ENCODE measurements at regions not wholly inside any gene's neighbourhood (a gene's known extent, or its start where the extent isn't known, plus 50 kb on each side); places are given as distances from the start of the nearest gene placed in this dataset.

GRCh38 chr5:99072846-99073245 lies 144.0 kb upstream of the CHD1 start:
- TF ChIP-seq CTCF (IDR thresholded peaks at IDR 0.05; ENCODE audit: low read depth, low read length), result no peak
- H3K4me3 ChIP-seq (replicated peaks in 1 of 2; ENCODE audit: low read depth in 2 of 2, low read length in 2 of 2), result no peak overlapping the region
- DNase-seq (ENCODE audit: low read depth in 2 of 2), result no peak

- DNase-seq (ENCODE audit: low read depth in 2 of 2), result no peak
- H3K4me3 ChIP-seq (replicated peaks in 1 of 2; ENCODE audit: low read depth in 2 of 2, low read length in 2 of 2), result no peak overlapping the region
- no peak for TF ChIP-seq CTCF (IDR thresholded peaks at IDR 0.05; ENCODE audit: low read depth, low read length)
Measured at GRCh38 chr5:99070822-99071221, 142.0 kb upstream of the CHD1 start.

- no peak overlapping the region for H3K4me3 ChIP-seq (replicated peaks in 1 of 2; ENCODE audit: low read depth in 2 of 2, low read length in 2 of 2)
- no peak for DNase-seq (ENCODE audit: low read depth in 2 of 2)
- TF ChIP-seq CTCF (IDR thresholded peaks at IDR 0.05; ENCODE audit: low read depth, low read length), result no peak
Measured at GRCh38 chr5:99070362-99070761, 141.6 kb upstream of the CHD1 start.

GRCh38 chr5:99068944-99069650 lies 140.3 kb upstream of the CHD1 start:
- TF ChIP-seq CTCF (IDR thresholded peaks at IDR 0.05; ENCODE audit: low read depth, low read length), result no peak
- no peak for DNase-seq (ENCODE audit: low read depth in 2 of 2)
- H3K4me3 ChIP-seq (replicated peaks in 1 of 2; ENCODE audit: low read depth in 2 of 2, low read length in 2 of 2), result no peak overlapping the region

- no peak overlapping the region for H3K4me3 ChIP-seq (replicated peaks in 1 of 2; ENCODE audit: low read depth in 2 of 2, low read length in 2 of 2)
Measured at GRCh38 chr5:99063737-99064136, 134.9 kb upstream of the CHD1 start.

GRCh38 chr5:99061711-99062110 lies 132.9 kb upstream of the CHD1 start:
- peak in 1 of 2 donors; percentile 67 for DNase-seq (ENCODE audit: low read depth in 2 of 2)
- H3K4me3 ChIP-seq (replicated peaks in 1 of 2; ENCODE audit: low read depth in 2 of 2, low read length in 2 of 2), result peak overlapping the region in 1 of 2 donors; percentile 9
- no peak for TF ChIP-seq CTCF (IDR thresholded peaks at IDR 0.05; ENCODE audit: low read depth, low read length)

More at GRCh38 chr5:99063737-99064136, 134.9 kb upstream of the CHD1 start:
- DNase-seq (ENCODE audit: low read depth in 2 of 2), result peak in 1 of 2 donors; percentile 47
- no peak for TF ChIP-seq CTCF (IDR thresholded peaks at IDR 0.05; ENCODE audit: low read depth, low read length)

GRCh38 chr5:99061299-99061698 lies 132.5 kb upstream of the CHD1 start:
- DNase-seq (ENCODE audit: low read depth in 2 of 2), result no peak
- TF ChIP-seq CTCF (IDR thresholded peaks at IDR 0.05; ENCODE audit: low read depth, low read length), result no peak
- no peak overlapping the region for H3K4me3 ChIP-seq (replicated peaks in 1 of 2; ENCODE audit: low read depth in 2 of 2, low read length in 2 of 2)

Measured in cardiac fibroblast (primary cell).